Neural crest cell (in vitro differentiated cells): ENCODE measurements at regions not wholly inside any gene's neighbourhood (a gene's known extent, or its start where the extent isn't known, plus 50 kb on each side); places are given as distances from the start of the nearest gene placed in this dataset.

Experiments used
- DNase-seq: peaks from one replicate; pipeline ENCODE4 v3.0.0; 2021; ENCODE audit warnings: low read depth, mixed read lengths, low spot score
- H3K27ac Mint-ChIP-seq: one replicate; pipeline ENCODE4 v1.8.0; 2021; ENCODE audit warnings: mild to moderate bottlenecking, mixed read lengths; ENCODE audit not compliant: unreplicated experiment
- H3K27me3 Mint-ChIP-seq: 2 replicates; pipeline ENCODE4 v1.8.0; 2021; ENCODE audit warnings: low read depth, mild to moderate bottlenecking, mixed read lengths
- H3K36me3 Mint-ChIP-seq: 2 replicates; pipeline ENCODE4 v1.8.0; 2021; ENCODE audit warnings: low read depth, mild to moderate bottlenecking, mixed read lengths
- H3K4me1 Mint-ChIP-seq: 2 replicates; pipeline ENCODE4 v1.8.0; 2021; ENCODE audit warnings: mixed read lengths
- H3K4me3 Mint-ChIP-seq: one replicate; pipeline ENCODE4 v1.8.0; 2021; ENCODE audit warnings: mild to moderate bottlenecking, mixed read lengths
- H3K9me3 Mint-ChIP-seq: 2 replicates; pipeline ENCODE4 v1.8.0; 2021; ENCODE audit warnings: mixed read lengths
- CTCF ChIP-seq: fragments of 200-600 bp; sonication (generic); conservative IDR thresholded peaks from 2 replicates; pipeline ENCODE4 v1.5.0; 2021; ENCODE audit warnings: antibody characterized with exemption, mild to moderate bottlenecking

- no peak overlapping the region for H3K27ac Mint-ChIP-seq
- peaks cover 3% of the 10 kb centered on the region for H3K9me3 Mint-ChIP-seq
- no peaks in the 10 kb centered on the region for H3K36me3 Mint-ChIP-seq
- no peak for DNase-seq
- no peaks in the 10 kb centered on the region for H3K4me1 Mint-ChIP-seq
- no peak overlapping the region for H3K4me3 Mint-ChIP-seq
- TF ChIP-seq CTCF, result peak; percentile 80
- H3K27me3 Mint-ChIP-seq, result no peaks in the 10 kb centered on the region
Measured at GRCh38 chr4:31370866-31371465, 650.8 kb downstream of the PCDH7 start.

GRCh38 chr4:31374256-31374960 lies 654.2 kb downstream of the PCDH7 start:
- Mint-ChIP-seq H3K27me3 (no peaks in the 10 kb centered on the region), H3K27ac (no peak overlapping the region)

GRCh38 chr4:31375936-31376335 lies 655.8 kb downstream of the PCDH7 start:
- H3K4me1 Mint-ChIP-seq, result no peaks in the 10 kb centered on the region
- no peak for DNase-seq
- TF ChIP-seq CTCF, result no peak
- no peak overlapping the region for H3K4me3 Mint-ChIP-seq
- H3K27ac Mint-ChIP-seq, result no peak overlapping the region
- H3K36me3 Mint-ChIP-seq, result no peaks in the 10 kb centered on the region
- peaks cover 3% of the 10 kb centered on the region for H3K9me3 Mint-ChIP-seq
- no peaks in the 10 kb centered on the region for H3K27me3 Mint-ChIP-seq

More at GRCh38 chr4:31374256-31374960, 654.2 kb downstream of the PCDH7 start:
- H3K4me1 Mint-ChIP-seq, result no peaks in the 10 kb centered on the region
- peaks cover 3% of the 10 kb centered on the region for H3K9me3 Mint-ChIP-seq
- DNase-seq, result no peak
- no peaks in the 10 kb centered on the region for H3K36me3 Mint-ChIP-seq
- no peak overlapping the region for H3K4me3 Mint-ChIP-seq
- no peak for TF ChIP-seq CTCF

GRCh38 chr4:31379364-31379763 lies 659.2 kb downstream of the PCDH7 start:
- Mint-ChIP-seq H3K4me3 (no peak overlapping the region), H3K27ac (no peak overlapping the region), H3K4me1 (no peaks in the 10 kb centered on the region), H3K9me3 (no peaks in the 10 kb centered on the region), H3K27me3 (no peaks in the 10 kb centered on the region), H3K36me3 (no peaks in the 10 kb centered on the region)
- no peak for TF ChIP-seq CTCF
- DNase-seq, result no peak

- TF ChIP-seq CTCF, result no peak
- Mint-ChIP-seq H3K27ac (no peak overlapping the region), H3K27me3 (no peaks in the 10 kb centered on the region), H3K36me3 (no peaks in the 10 kb centered on the region), H3K9me3 (no peaks in the 10 kb centered on the region), H3K4me3 (no peak overlapping the region), H3K4me1 (no peaks in the 10 kb centered on the region)
- no peak for DNase-seq
Measured at GRCh38 chr4:31383767-31384166, 663.6 kb downstream of the PCDH7 start.
